ENCODE measurements at regions not wholly inside any gene's neighbourhood (a gene's known extent, or its start where the extent isn't known, plus 50 kb on each side); places are given as distances from the start of the nearest gene placed in this dataset.

GRCh38 chr6:33874136-33874760, 70.4 kb upstream of the MLN start:
- no peak for DNase-seq (ENCODE audit: low read depth, low spot score)
- TF ChIP-seq CTCF (IDR thresholded peaks at IDR 0.05; ENCODE audit: insufficient read depth, low read length, missing control alignments): no peak
- ChIA-PET POLR2A (no interaction called here), CTCF (no interaction called here)
- no peak overlapping the region for H3K4me3 ChIP-seq (ENCODE audit: low read depth, low read length)

- no peak for TF ChIP-seq CTCF (IDR thresholded peaks at IDR 0.05; ENCODE audit: insufficient read depth, low read length, missing control alignments)
- no peak overlapping the region for H3K4me3 ChIP-seq (ENCODE audit: low read depth, low read length)
- CTCF ChIA-PET: interaction anchor here (0.9 kb wide), 1 partner anchor 12 kb away, joined by 3 read pairs; no protein-coding TSS in a partner anchor
- no peak for DNase-seq (ENCODE audit: low read depth, low spot score)
- POLR2A ChIA-PET: no interaction called here
These were observed 69.0 kb upstream of the MLN start for GRCh38 chr6:33872761-33873160.

GRCh38 chr6:33869826-33870423, 66.1 kb upstream of the MLN start:
- no peak overlapping the region for H3K4me3 ChIP-seq (ENCODE audit: low read depth, low read length)
- TF ChIP-seq CTCF (IDR thresholded peaks at IDR 0.05; ENCODE audit: insufficient read depth, low read length, missing control alignments): no peak
- POLR2A ChIA-PET: interaction anchor here (0.7 kb wide), 1 partner anchor 15 kb away, joined by 3 read pairs; no protein-coding TSS in a partner anchor
- DNase-seq (ENCODE audit: low read depth, low spot score): no peak
- CTCF ChIA-PET: interaction anchor here (1.0 kb wide), 1 partner anchor 30 kb away, joined by 3 read pairs; no protein-coding TSS in a partner anchor

- CTCF ChIA-PET: interaction anchor here (1.0 kb wide), 1 partner anchor 30 kb away, joined by 3 read pairs; no protein-coding TSS in a partner anchor
- POLR2A ChIA-PET: no interaction called here
- H3K4me3 ChIP-seq (ENCODE audit: low read depth, low read length): no peak overlapping the region
- TF ChIP-seq CTCF (IDR thresholded peaks at IDR 0.05; ENCODE audit: insufficient read depth, low read length, missing control alignments): no peak
- no peak for DNase-seq (ENCODE audit: low read depth, low spot score)
These were observed 65.3 kb upstream of the MLN start for GRCh38 chr6:33869121-33869520.

- no peak for DNase-seq (ENCODE audit: low read depth, low spot score)
- no peak for TF ChIP-seq CTCF (IDR thresholded peaks at IDR 0.05; ENCODE audit: insufficient read depth, low read length, missing control alignments)
- POLR2A ChIA-PET: no interaction called here
- CTCF ChIA-PET: interaction anchor here (0.8 kb wide), 1 partner anchor 105 kb away, joined by 3 read pairs; no protein-coding TSS in a partner anchor
- H3K4me3 ChIP-seq (ENCODE audit: low read depth, low read length): no peak overlapping the region
These were observed 64.3 kb upstream of the MLN start for GRCh38 chr6:33868141-33868540.

GRCh38 chr6:33865478-33866077, 61.8 kb upstream of the MLN start:
- TF ChIP-seq CTCF (IDR thresholded peaks at IDR 0.05; ENCODE audit: insufficient read depth, low read length, missing control alignments): no peak
- ChIA-PET CTCF (no interaction called here), POLR2A (no interaction called here)
- no peak overlapping the region for H3K4me3 ChIP-seq (ENCODE audit: low read depth, low read length)
- no peak for DNase-seq (ENCODE audit: low read depth, low spot score)
